ENCODE measurements at regions not wholly inside any gene's neighbourhood (a gene's known extent, or its start where the extent isn't known, plus 50 kb on each side); places are given as distances from the start of the nearest gene placed in this dataset.

DNA sequence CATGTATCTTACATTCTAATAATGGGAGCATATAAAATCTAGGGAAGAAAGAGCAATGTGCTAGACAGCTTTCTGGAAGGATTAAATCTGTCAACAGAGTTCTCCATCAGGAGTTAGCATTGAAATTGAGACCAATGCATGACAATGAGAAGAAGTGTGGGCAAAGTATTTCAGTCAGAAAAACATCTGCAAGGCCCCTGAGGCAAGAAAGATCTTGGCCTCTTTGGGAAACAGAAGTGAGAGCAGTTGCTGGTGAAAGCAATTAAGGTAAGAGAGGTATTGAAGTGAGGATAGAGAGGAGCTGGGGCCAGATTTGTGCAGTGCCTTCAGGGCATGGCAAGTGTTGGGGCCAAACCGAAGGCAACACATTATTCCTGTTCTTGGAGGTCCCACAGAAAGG lies 999.1 kb downstream of the STPG2 start:
- TF ChIP-seq YY1 (IDR thresholded peaks at IDR 0.05; ENCODE audit: insufficient read depth, insufficient read length) (no peak), ZNF274 (IDR thresholded peaks at IDR 0.05; ENCODE audit: low read depth, low read length) (no peak)
